ENCODE measurements at regions not wholly inside any gene's neighbourhood (a gene's known extent, or its start where the extent isn't known, plus 50 kb on each side); places are given as distances from the start of the nearest gene placed in this dataset.

DNA sequence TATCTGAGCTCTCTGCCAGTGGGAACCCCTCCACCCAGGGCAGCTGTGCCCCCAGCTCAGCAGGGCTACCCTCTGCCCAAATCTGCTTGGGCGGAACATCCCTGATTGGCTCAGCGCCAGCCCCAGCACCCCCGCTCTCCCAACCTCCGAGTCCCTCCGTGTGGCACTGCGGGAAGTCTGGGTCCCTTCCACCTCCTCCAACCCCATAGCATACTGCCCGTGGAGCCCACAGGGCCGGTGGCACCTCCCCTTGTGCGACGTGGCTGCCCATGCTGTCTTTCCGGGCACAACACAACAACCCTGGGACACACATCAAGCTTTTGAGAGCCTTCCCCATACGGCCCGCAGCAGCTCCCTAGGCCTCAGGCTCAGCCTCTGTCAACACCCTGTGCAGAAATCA, 55.8 kb upstream of the NCK2 start:
- no peak for TF ChIP-seq TAF1 (IDR thresholded peaks at IDR 0.05; ENCODE audit: low read depth, low read length)
- TF ChIP-seq SPI1 (IDR thresholded peaks at IDR 0.05; ENCODE audit: low read depth, low read length): no peak
- TF ChIP-seq POLR2AphosphoS5 (IDR thresholded peaks at IDR 0.05; ENCODE audit: low read depth, low read length): no peak
- no peak for TF ChIP-seq POLR2A (IDR thresholded peaks at IDR 0.05; ENCODE audit: low read depth, low read length)
- no peak for TF ChIP-seq POU2F2 (IDR thresholded peaks at IDR 0.05; ENCODE audit: low read depth, low read length)
- no peak for TF ChIP-seq PAX5 (IDR thresholded peaks at IDR 0.05; ENCODE audit: insufficient read depth, low read length, severe bottlenecking)
